ENCODE measurements at regions not wholly inside any gene's neighbourhood (a gene's known extent, or its start where the extent isn't known, plus 50 kb on each side); places are given as distances from the start of the nearest gene placed in this dataset.

GRCh38 chr6:163702736-163703135 is 288.2 kb downstream of the QKI start:
- TF ChIP-seq POLR2A (IDR thresholded peaks at IDR 0.05): no peak
- no peak for TF ChIP-seq CTCF (IDR thresholded peaks at IDR 0.05 in 4 of 5, conservative IDR thresholded peaks at IDR 0.05 in 1 of 5)

All from gastrocnemius medialis (tissue), 4 donors.